Mammary epithelial cell (primary cell): ENCODE measurements at regions not wholly inside any gene's neighbourhood (a gene's known extent, or its start where the extent isn't known, plus 50 kb on each side); places are given as distances from the start of the nearest gene placed in this dataset.

Source experiments
- CTCF ChIP-seq, 2 donors: IDR thresholded peaks in 1 of 2; conservative IDR thresholded peaks in 1 of 2; 2 replicates each; pipeline ENCODE4 v1.5.1; 2011 to 2012; ENCODE audit warnings: inconsistent platforms in 2 of 2, low read length in 2 of 2, mild to moderate bottlenecking in 2 of 2, control low read depth in 1 of 2, low read depth in 1 of 2; ENCODE audit not compliant: insufficient read depth in 1 of 2; ENCODE audit errors: extremely low read depth in 1 of 2
- EZH2 ChIP-seq: IDR thresholded peaks from 2 replicates; pipeline ENCODE4 v1.6.1; 2012; ENCODE audit warnings: low read length, inconsistent platforms, borderline replicate concordance

- no peak for TF ChIP-seq CTCF (conservative IDR thresholded peaks at IDR 0.05 in 1 of 2, IDR thresholded peaks at IDR 0.05 in 1 of 2; ENCODE audit: extremely low read depth in 1 of 2, insufficient read depth in 1 of 2, low read depth in 1 of 2, low read length in 2 of 2)
- TF ChIP-seq EZH2: no peak
These were observed 1334.4 kb upstream of the ALCAM start for GRCh38 chr3:104032283-104032682.
